Tibial artery (tissue), 4 donors: ENCODE measurements at regions not wholly inside any gene's neighbourhood (a gene's known extent, or its start where the extent isn't known, plus 50 kb on each side); places are given as distances from the start of the nearest gene placed in this dataset.

Experiments
- DNase-seq, 2 donors: peaks; one replicate each; pipeline ENCODE4 v3.0.0-alpha.2; 2019
- H3K27ac ChIP-seq, 2 donors: fragments of 200-600 bp; sonication (generic) in 1 of 2; 1 replicate in 1 of 2; 2 replicates in 1 of 2; pipeline ENCODE4 v1.5.1; 2018 to 2019; ENCODE audit warnings: mild to moderate bottlenecking in 1 of 2
- H3K27me3 ChIP-seq, 2 donors: fragments of 200-600 bp; sonication (generic) in 1 of 2; one replicate each; pipeline versions ENCODE4 v1.5.1 to v1.6.0; 2016 to 2019
- H3K36me3 ChIP-seq, 3 donors: fragments of 200-600 bp; sonication (generic) in 2 of 3; one replicate each; pipeline ENCODE4 v1.5.1; 2016 to 2019; ENCODE audit warnings: mild to moderate bottlenecking in 2 of 3
- H3K4me1 ChIP-seq, 4 donors: fragments of 200-600 bp; sonication (generic) in 2 of 4; 1 replicate in 3 of 4; 2 replicates in 1 of 4; pipeline ENCODE4 v1.5.1; 2016 to 2019
- H3K4me3 ChIP-seq, 2 donors: fragments of 200-600 bp; sonication (generic) in 1 of 2; 1 replicate in 1 of 2; 2 replicates in 1 of 2; pipeline ENCODE4 v1.5.1; 2018 to 2019; ENCODE audit warnings: mild to moderate bottlenecking in 2 of 2
- H3K9me3 ChIP-seq, 3 donors: fragments of 200-600 bp; sonication (generic) in 1 of 3; one replicate each; pipeline ENCODE4 v1.5.1; 2016 to 2019
- intact Hi-C: fragments of 100-400 bp; cut with DNase I; formaldehyde crosslinking; loops from one replicate; pipeline ENCODE4 v1.15.0; 2023; ENCODE audit warnings: low total_unique reads
- TF ChIP-seq, protein P1 (sequence below), 2 experiments: fragments of 200-600 bp in 1 of 2; fragments of 450-650 bp in 1 of 2; IDR thresholded peaks; one replicate each; pipeline ENCODE4 v1.5.1; 2017 to 2019; ENCODE audit warnings: antibody characterized with exemption in 2 of 2, mild to moderate bottlenecking in 1 of 2, moderate library complexity in 1 of 2

DNA sequence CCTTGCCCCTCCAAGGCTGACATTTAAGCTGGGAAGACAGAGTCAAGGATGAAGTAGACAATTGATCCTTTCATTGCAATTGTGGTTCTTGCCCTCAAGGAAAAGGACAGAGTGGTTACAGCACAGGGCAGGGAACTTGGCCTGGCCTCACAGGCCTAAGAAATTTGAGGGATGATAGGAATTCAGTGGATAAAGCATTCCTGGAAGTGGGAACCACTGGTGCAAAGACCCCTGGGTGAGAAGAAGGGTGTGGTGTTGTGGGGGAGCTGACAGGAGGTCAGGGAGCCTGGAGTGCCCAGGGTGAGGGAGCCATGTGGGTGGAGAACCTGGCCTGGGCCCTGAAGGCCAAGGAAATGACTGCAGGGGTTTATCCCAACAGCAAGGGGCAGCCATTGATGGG is 287.4 kb downstream of the UACA start:
- no peaks in the 10 kb centered on the region for H3K9me3 ChIP-seq
- no peaks in the 10 kb centered on the region for H3K27me3 ChIP-seq
- no peak for DNase-seq
- intact Hi-C loops = no loop called here
- peak overlapping the region; percentile 73 to 84 for H3K27ac ChIP-seq
- TF ChIP-seq, protein P1, sequence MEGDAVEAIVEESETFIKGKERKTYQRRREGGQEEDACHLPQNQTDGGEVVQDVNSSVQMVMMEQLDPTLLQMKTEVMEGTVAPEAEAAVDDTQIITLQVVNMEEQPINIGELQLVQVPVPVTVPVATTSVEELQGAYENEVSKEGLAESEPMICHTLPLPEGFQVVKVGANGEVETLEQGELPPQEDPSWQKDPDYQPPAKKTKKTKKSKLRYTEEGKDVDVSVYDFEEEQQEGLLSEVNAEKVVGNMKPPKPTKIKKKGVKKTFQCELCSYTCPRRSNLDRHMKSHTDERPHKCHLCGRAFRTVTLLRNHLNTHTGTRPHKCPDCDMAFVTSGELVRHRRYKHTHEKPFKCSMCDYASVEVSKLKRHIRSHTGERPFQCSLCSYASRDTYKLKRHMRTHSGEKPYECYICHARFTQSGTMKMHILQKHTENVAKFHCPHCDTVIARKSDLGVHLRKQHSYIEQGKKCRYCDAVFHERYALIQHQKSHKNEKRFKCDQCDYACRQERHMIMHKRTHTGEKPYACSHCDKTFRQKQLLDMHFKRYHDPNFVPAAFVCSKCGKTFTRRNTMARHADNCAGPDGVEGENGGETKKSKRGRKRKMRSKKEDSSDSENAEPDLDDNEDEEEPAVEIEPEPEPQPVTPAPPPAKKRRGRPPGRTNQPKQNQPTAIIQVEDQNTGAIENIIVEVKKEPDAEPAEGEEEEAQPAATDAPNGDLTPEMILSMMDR (IDR thresholded peaks at IDR 0.05) = no peak
- H3K4me3 ChIP-seq = no peak overlapping the region
- H3K4me1 ChIP-seq = peaks cover 0 to 23% (median 16%) of the 10 kb centered on the region in 4 donors
- H3K36me3 ChIP-seq = no peaks in the 10 kb centered on the region

DNA sequence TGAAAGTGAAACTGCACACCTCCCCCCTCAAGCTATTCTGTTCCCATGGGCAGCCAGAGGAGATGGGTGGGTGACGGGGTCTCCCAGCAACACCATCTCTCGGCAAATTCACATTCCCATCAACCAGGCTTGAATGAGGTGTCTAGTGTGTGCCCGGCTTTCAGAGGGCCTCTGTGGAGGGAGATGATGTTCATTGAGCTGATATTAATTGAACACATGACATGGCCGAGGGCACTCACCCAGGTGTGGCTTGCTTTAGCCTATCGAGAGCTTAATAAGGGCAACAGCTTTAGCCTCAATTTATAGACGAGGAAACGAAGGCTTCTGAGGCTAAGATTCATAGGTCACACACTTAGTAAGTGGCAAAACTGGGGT is 288.0 kb downstream of the UACA start:
- intact Hi-C loops = no loop called here
- TF ChIP-seq, protein P1 (IDR thresholded peaks at IDR 0.05) = no peak
- no peaks in the 10 kb centered on the region for H3K36me3 ChIP-seq
- H3K27ac ChIP-seq = peak overlapping the region; percentile 73 to 84
- H3K4me1 ChIP-seq = peaks cover 0 to 23% (median 16%) of the 10 kb centered on the region in 4 donors
- H3K27me3 ChIP-seq = no peaks in the 10 kb centered on the region
- H3K4me3 ChIP-seq = peak overlapping the region; percentile 25 to 35
- no peak for DNase-seq
- H3K9me3 ChIP-seq = no peaks in the 10 kb centered on the region

DNA sequence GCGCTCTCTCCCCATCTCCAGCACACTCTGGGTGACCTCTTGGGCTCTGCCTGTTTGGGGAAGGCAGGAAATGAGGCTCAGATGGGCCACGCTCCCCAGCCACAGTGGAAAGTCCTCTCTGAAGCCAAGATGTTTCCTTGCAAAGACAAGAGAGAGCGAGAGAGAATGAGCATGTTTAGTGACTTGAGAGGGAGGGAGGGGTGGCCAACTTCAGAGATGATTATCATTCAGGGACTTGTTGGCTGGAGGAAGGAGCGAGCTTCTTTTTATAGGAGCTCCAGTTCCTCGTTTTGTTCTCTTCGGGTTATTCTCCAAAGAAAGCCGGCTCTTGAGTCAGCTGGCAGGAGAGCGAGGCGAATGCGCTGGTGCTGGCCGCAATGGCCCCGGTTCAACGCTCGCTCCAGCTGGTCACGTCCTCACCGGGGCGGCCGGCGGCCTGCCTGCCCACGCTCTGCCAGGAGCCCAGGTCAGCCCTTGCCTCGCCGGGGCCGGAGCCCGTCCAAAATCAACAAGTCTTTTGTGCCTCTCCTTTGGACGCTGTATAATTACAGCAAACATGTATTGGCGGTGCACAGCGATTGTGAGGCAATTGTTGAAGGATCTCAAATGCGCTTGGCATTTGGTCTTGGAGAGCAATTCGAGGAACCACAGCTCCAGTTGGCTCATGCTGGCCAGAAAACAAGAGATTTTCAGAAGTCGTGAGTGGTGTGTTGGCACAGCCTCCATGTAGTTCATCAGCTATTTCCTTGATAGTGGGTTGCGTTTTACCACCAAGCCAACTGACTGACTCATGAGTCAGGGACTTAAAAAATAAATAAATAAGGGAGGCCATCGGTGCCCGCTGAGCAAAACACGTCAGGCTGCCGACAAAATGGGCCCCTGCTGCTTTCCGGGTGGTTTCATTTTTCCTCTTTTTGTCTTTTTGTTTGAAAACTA is 288.6 kb downstream of the UACA start:
- no peaks in the 10 kb centered on the region for H3K27me3 ChIP-seq
- peak; percentile 87 to 97 for DNase-seq
- intact Hi-C loops = no loop called here

DNA sequence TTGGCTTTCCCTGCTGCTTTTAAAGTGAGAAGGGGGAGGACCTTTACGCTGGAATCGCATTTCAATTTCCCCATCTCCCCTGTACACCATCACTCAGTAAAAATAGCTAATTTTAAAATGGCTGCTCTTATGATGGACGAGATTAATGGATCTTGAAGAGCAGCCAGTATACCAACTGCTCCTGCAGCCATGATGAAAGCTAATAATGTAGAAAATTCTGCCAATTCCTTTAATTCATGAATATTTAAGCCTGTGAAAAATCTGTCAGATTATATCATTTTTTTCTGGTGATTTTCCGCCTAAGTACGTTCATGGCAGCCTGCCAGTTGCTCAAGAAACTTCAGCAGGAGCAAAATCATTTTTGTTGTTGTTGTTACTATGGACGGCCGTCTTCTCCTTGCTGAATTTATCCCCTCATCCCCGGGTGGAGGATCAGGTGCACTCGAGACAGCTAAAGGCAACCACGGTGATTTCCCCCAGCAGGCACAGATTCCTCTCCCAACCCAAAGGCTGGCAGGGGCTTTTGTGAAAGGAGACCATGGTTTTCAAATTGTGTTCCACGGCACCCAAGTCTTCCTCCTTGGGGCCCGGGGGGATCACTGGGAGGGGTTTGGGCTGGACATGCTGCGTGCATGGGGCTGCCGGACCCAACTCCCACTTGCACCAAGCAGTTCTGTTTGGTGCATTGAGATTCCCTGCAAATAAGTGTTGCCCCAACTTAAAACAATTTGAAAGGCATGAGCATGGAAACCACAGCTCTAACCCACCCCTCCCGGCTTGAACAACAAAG is 289.6 kb downstream of the UACA start:
- no peak for DNase-seq
- Histone ChIP-seq H3K4me1 (peaks cover 0 to 23% (median 16%) of the 10 kb centered on the region in 4 donors), H3K9me3 (no peaks in the 10 kb centered on the region), H3K36me3 (no peaks in the 10 kb centered on the region), H3K27ac (peak overlapping the region; percentile 73 to 84), H3K4me3 (peak overlapping the region; percentile 25 to 35), H3K27me3 (no peaks in the 10 kb centered on the region)
- intact Hi-C loops = no loop called here
- TF ChIP-seq, protein P1 (IDR thresholded peaks at IDR 0.05) = no peak

More for the DNA sequence above, 288.6 kb downstream of the UACA start:
- no peaks in the 10 kb centered on the region for H3K36me3 ChIP-seq
- TF ChIP-seq, protein P1 (IDR thresholded peaks at IDR 0.05) = no peak
- peak overlapping the region; percentile 73 to 84 for H3K27ac ChIP-seq
- H3K4me3 ChIP-seq = peak overlapping the region; percentile 25 to 35
- H3K4me1 ChIP-seq = peaks cover 0 to 23% (median 16%) of the 10 kb centered on the region in 4 donors
- H3K9me3 ChIP-seq = no peaks in the 10 kb centered on the region

DNA sequence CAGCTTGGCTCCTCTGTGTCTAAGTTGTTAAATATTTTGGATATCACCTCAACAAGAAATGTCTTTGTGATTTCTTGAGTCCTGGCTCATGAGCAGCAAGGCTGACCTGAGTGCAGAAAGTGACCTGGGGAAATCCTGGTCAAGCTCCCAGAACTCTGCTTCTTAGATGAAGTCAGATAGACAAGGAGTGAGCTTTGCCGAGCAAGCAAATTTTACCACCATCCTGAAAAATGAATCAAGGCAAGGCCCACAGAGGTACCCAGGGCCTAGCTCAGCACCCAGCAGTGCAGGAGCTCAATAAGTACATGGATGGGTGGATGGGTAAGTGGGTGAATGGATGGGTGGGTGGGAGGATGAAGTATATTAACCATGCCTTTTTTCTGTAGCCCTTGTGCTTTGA is 291.8 kb downstream of the UACA start:
- DNase-seq = no peak
- no peak overlapping the region for H3K4me3 ChIP-seq
- no peaks in the 10 kb centered on the region for H3K27me3 ChIP-seq
- no peaks in the 10 kb centered on the region for H3K9me3 ChIP-seq
- intact Hi-C loops = no loop called here
- H3K27ac ChIP-seq = no peak overlapping the region
- TF ChIP-seq, protein P1 (IDR thresholded peaks at IDR 0.05) = no peak
- H3K36me3 ChIP-seq = no peaks in the 10 kb centered on the region
- H3K4me1 ChIP-seq = peaks cover 0 to 23% (median 16%) of the 10 kb centered on the region in 4 donors
